CD4-positive, alpha-beta T cell (primary cell): ENCODE measurements at regions not wholly inside any gene's neighbourhood (a gene's known extent, or its start where the extent isn't known, plus 50 kb on each side); places are given as distances from the start of the nearest gene placed in this dataset.
"Not testable (repeated sequence)": the region's sequence is repeated elsewhere in the genome, so short reads cannot be mapped to it uniquely, and the experiment has no call there.

ENCODE experiments used
- ATAC-seq: fragments of 200-7000 bp; cut with Tn5 transposase; one replicate; pipeline ENCODE4 v1.10.0; 2022; ENCODE audit warnings: mild to moderate bottlenecking; ENCODE audit not compliant: poor library complexity
- CTCF ChIA-PET: fragments of 350-600 bp; sonication (Branson Sonifier 250); formaldehyde crosslinking; loops from one replicate; lab custom pipeline; 2021; ENCODE audit warnings: antibody characterized with exemption, inconsistent platforms; lab: Charles Lee
- POLR2A ChIA-PET: fragments of 350-600 bp; sonication (Branson Sonifier 250); formaldehyde crosslinking; loops from one replicate; lab custom pipeline; 2021; ENCODE audit warnings: antibody characterized with exemption, inconsistent platforms; lab: Charles Lee
- DNase-seq, 14 experiments: peaks; one replicate each; pipeline ENCODE4 v3.0.0-alpha.2; 2013 to 2020; ENCODE audit warnings: mixed read lengths in 2 of 14
- H3K27ac ChIP-seq, 2 donors: one replicate each; pipeline versions ENCODE4 v1.5.1 to v1.7.0; 2013; ENCODE audit warnings: low read length in 2 of 2, low read depth in 1 of 2, mild to moderate bottlenecking in 1 of 2
- H3K27me3 ChIP-seq, 2 experiments: 1 replicate in 1 of 2; 2 replicates in 1 of 2; pipeline versions ENCODE4 v1.6.1 to v1.7.0; 2013; ENCODE audit warnings: low read length in 2 of 2, control low read depth in 1 of 2, mild to moderate bottlenecking in 1 of 2, moderate library complexity in 1 of 2; ENCODE audit not compliant: insufficient read depth in 2 of 2, control insufficient read depth in 1 of 2
- H3K36me3 ChIP-seq: one replicate; pipeline ENCODE4 v1.6.1; 2013; ENCODE audit warnings: low read length, control low read depth; ENCODE audit not compliant: insufficient read depth
- H3K4me1 ChIP-seq: one replicate; pipeline ENCODE4 v1.6.1; 2013; ENCODE audit warnings: low read length, control low read depth; ENCODE audit not compliant: insufficient read depth
- H3K4me3 ChIP-seq: one replicate; pipeline ENCODE4 v1.5.1; 2013; ENCODE audit warnings: mild to moderate bottlenecking, low read length, moderate library complexity
- H3K9me3 ChIP-seq, 2 experiments: 1 replicate in 1 of 2; 2 replicates in 1 of 2; pipeline versions ENCODE4 v1.6.1 to v1.7.0; 2013; ENCODE audit warnings: low read length in 2 of 2, mild to moderate bottlenecking in 2 of 2, control low read depth in 1 of 2, moderate library complexity in 1 of 2; ENCODE audit not compliant: control insufficient read depth in 1 of 2, insufficient read depth in 1 of 2
- H3K27ac Mint-ChIP-seq: one replicate; pipeline ENCODE4 v1.8.0; 2020; ENCODE audit warnings: mixed read lengths
- H3K27me3 Mint-ChIP-seq: one replicate; pipeline ENCODE4 v1.8.0; 2021; ENCODE audit warnings: mixed read lengths
- H3K36me3 Mint-ChIP-seq: one replicate; pipeline ENCODE4 v1.8.0; 2021; ENCODE audit warnings: low read depth, mixed read lengths
- H3K4me1 Mint-ChIP-seq: one replicate; pipeline ENCODE4 v1.8.0; 2021; ENCODE audit warnings: low read depth, mixed read lengths
- H3K4me3 Mint-ChIP-seq: one replicate; pipeline ENCODE4 v1.8.0; 2020; ENCODE audit warnings: mild to moderate bottlenecking, mixed read lengths
- H3K9me3 Mint-ChIP-seq: one replicate; pipeline ENCODE4 v1.8.0; 2020; ENCODE audit warnings: mixed read lengths
- CTCF ChIP-seq: fragments of 200-600 bp; IDR thresholded peaks from one replicate; pipeline ENCODE4 v1.8.0; 2022; ENCODE audit warnings: antibody characterized with exemption, mild to moderate bottlenecking
- intact Hi-C, 2 experiments: fragments of 100-400 bp; cut with DNase I in 1 of 2; cut with micrococcal nuclease in 1 of 2; formaldehyde crosslinking; loops; one replicate each; pipeline versions ENCODE4 v1.15.1 to v1.9.0; 2023 to 2025; cut with DNase I, micrococcal nuclease

- Mint-ChIP-seq H3K27ac (no peak overlapping the region), H3K4me3 (no peak overlapping the region), H3K27me3 (peaks cover 21% of the 10 kb centered on the region), H3K4me1 (no peaks in the 10 kb centered on the region), H3K36me3 (no peaks in the 10 kb centered on the region), H3K9me3 (no peaks in the 10 kb centered on the region)
- no peak overlapping the region for H3K27ac ChIP-seq
- no peaks in the 10 kb centered on the region for H3K9me3 ChIP-seq
- TF ChIP-seq CTCF = no peak
- no peak overlapping the region for H3K4me3 ChIP-seq
- intact Hi-C loops = no loop called here
- peaks cover 3% of the 10 kb centered on the region for H3K4me1 ChIP-seq
- H3K36me3 ChIP-seq = no peaks in the 10 kb centered on the region
- ATAC-seq = no peak
- POLR2A ChIA-PET = no interaction called here
- H3K27me3 ChIP-seq = no peaks in the 10 kb centered on the region
- no peak for DNase-seq
- CTCF ChIA-PET = no interaction called here
Observed at GRCh38 chr5:112594941-112595340, 142.7 kb upstream of the APC start.

DNA sequence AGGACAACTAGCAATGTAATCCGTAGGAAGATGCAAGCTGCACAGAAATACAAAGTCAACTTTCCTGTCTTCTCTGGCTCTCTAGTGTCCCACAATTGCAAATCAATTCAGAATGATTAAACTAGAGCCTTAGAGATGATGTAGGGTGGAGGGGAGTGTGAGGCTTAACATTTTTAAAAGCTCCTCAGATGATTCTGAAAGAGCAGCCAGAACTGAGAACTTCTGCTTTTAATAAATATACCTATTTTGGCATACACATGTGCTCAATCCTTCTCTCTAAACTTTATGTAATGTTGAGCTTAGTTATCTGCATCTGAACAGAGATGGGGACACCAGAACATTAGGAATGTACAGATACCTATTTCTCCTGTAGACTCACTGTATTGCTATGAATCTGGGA, 139.9 kb upstream of the APC start:
- POLR2A ChIA-PET = no interaction called here
- no peaks in the 10 kb centered on the region for H3K9me3 ChIP-seq
- no peak for TF ChIP-seq CTCF
- intact Hi-C loops = no loop called here
- H3K36me3 ChIP-seq = no peaks in the 10 kb centered on the region
- no peak overlapping the region for H3K27ac ChIP-seq
- peaks cover 3% of the 10 kb centered on the region for H3K4me1 ChIP-seq
- Mint-ChIP-seq H3K27ac (no peak overlapping the region), H3K9me3 (no peaks in the 10 kb centered on the region), H3K4me1 (no peaks in the 10 kb centered on the region), H3K27me3 (peaks cover 27% of the 10 kb centered on the region), H3K36me3 (no peaks in the 10 kb centered on the region), H3K4me3 (no peak overlapping the region)
- CTCF ChIA-PET = no interaction called here
- H3K27me3 ChIP-seq = no peaks in the 10 kb centered on the region
- no peak overlapping the region for H3K4me3 ChIP-seq
- no peak for DNase-seq
- ATAC-seq = no peak

DNA sequence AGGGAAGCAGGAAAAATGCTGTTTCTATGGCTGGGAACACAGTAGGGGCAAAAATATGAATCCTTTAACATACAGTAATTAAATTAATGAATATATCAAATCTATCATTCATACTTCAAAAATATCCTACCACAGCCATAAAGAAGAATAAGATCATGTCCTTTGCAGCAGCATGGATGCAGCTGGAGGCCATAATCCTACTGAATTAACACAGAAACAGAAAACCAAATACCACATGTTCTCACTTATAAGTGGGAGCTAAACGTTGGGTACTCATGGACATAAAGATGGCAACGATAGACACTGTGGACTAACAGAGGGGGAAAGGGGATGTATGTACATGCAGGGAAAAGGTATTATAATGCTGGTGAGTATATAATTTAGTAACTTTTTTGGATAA, 137.2 kb upstream of the APC start:
- H3K27me3 ChIP-seq, H3K36me3 Mint-ChIP-seq, H3K36me3 ChIP-seq, H3K9me3 Mint-ChIP-seq, H3K9me3 ChIP-seq, H3K27ac Mint-ChIP-seq, H3K4me3 ChIP-seq, intact Hi-C loops, H3K4me3 Mint-ChIP-seq, POLR2A ChIA-PET, H3K4me1 Mint-ChIP-seq, H3K27ac ChIP-seq, DNase-seq, H3K4me1 ChIP-seq, ATAC-seq, CTCF ChIA-PET: not testable (repeated sequence)
- H3K27me3 Mint-ChIP-seq = peaks cover 41% of the 10 kb centered on the region
